GM23248 (cell line): ENCODE measurements at regions not wholly inside any gene's neighbourhood (a gene's known extent, or its start where the extent isn't known, plus 50 kb on each side); places are given as distances from the start of the nearest gene placed in this dataset.

Experiments used
- DNase-seq: peaks from one replicate; pipeline ENCODE4 v3.0.0-alpha.2; 2015
- H2AFZ ChIP-seq: fragments of 200-600 bp; sonication (generic); 2 replicates; pipeline ENCODE4 v1.6.1; 2016; ENCODE audit warnings: antibody characterized with exemption
- H3F3A ChIP-seq: fragments of 200-600 bp; sonication (generic); 2 replicates; pipeline ENCODE4 v1.6.1; 2016; ENCODE audit warnings: mild to moderate bottlenecking, antibody characterized with exemption, mixed run types; ENCODE audit not compliant: insufficient read depth
- H3K27ac ChIP-seq: fragments of 200-600 bp; sonication (generic); 2 replicates; pipeline ENCODE4 v1.5.1; 2016; ENCODE audit warnings: mild to moderate bottlenecking
- H3K27me3 ChIP-seq: fragments of 200-600 bp; sonication (generic); replicated peaks from 2 replicates; pipeline ENCODE4 v1.6.1; 2016; ENCODE audit warnings: mild to moderate bottlenecking; ENCODE audit not compliant: insufficient read depth
- H3K36me3 ChIP-seq: fragments of 200-600 bp; sonication (generic); 2 replicates; pipeline ENCODE4 v1.6.1; 2016; ENCODE audit warnings: low read depth, mild to moderate bottlenecking
- H3K4me1 ChIP-seq: fragments of 200-600 bp; sonication (generic); 2 replicates; pipeline ENCODE4 v1.6.1; 2016; ENCODE audit warnings: mild to moderate bottlenecking; ENCODE audit not compliant: insufficient read depth
- H3K4me2 ChIP-seq: fragments of 200-600 bp; sonication (generic); one replicate; pipeline ENCODE4 v1.6.1; 2016; ENCODE audit warnings: mild to moderate bottlenecking; ENCODE audit not compliant: unreplicated experiment
- H3K4me3 ChIP-seq: fragments of 200-600 bp; sonication (generic); 2 replicates; pipeline ENCODE4 v1.5.1; 2016; ENCODE audit warnings: mild to moderate bottlenecking
- H3K79me2 ChIP-seq: fragments of 200-600 bp; sonication (generic); 2 replicates; pipeline ENCODE4 v1.6.1; 2016; ENCODE audit warnings: mild to moderate bottlenecking; ENCODE audit not compliant: insufficient read depth
- H3K9ac ChIP-seq: fragments of 200-600 bp; sonication (generic); 2 replicates; pipeline ENCODE4 v1.6.1; 2016; ENCODE audit warnings: mild to moderate bottlenecking
- H3K9me2 ChIP-seq: fragments of 200-600 bp; sonication (generic); 2 replicates; pipeline ENCODE4 v1.6.1; 2016; ENCODE audit warnings: mixed run types, mild to moderate bottlenecking, moderate library complexity; ENCODE audit not compliant: insufficient read depth
- H3K9me3 ChIP-seq: fragments of 200-600 bp; sonication (generic); one replicate; pipeline ENCODE4 v1.6.1; 2017; ENCODE audit warnings: low read depth
- H4K20me1 ChIP-seq: fragments of 200-600 bp; sonication (generic); 2 replicates; pipeline ENCODE4 v1.6.0; 2016; ENCODE audit not compliant: insufficient read depth
- EZH2 ChIP-seq: fragments of 200-600 bp; sonication (generic); IDR thresholded peaks from 2 replicates; pipeline ENCODE4 v1.6.1; 2018; ENCODE audit warnings: antibody characterized with exemption, mild to moderate bottlenecking; ENCODE audit not compliant: insufficient read depth, poor library complexity, severe bottlenecking
- EZH2phosphoT487 ChIP-seq: fragments of 200-600 bp; sonication (generic); IDR thresholded peaks from 2 replicates; pipeline ENCODE4 v1.6.1; 2018; ENCODE audit warnings: antibody characterized with exemption, moderate library complexity, mild to moderate bottlenecking, low read depth; ENCODE audit not compliant: insufficient read depth
- WGBS, 2 experiments: methylation state at CpG; one replicate each; pipeline ENCODE4 v1.1.6; 2015 to 2017; ENCODE audit warnings: low lambda C conversion rate in 2 of 2, low coverage in 1 of 2; ENCODE audit errors: missing lambda C conversion rate in 2 of 2; 5-methylcytosine and 5-hydroxymethylcytosine counted together
- in situ Hi-C: fragments of 300-500 bp; cut with MboI; formaldehyde crosslinking; loops from 2 replicates; pipeline ENCODE4 v1.15.0; 2020

GRCh38 chr3:101963902-101964362 is 114.6 kb downstream of the NFKBIZ start:
- peak; percentile 86 for DNase-seq
- in situ Hi-C loops = no loop called here

GRCh38 chr3:101964861-101965260 is 115.5 kb downstream of the NFKBIZ start:
- peak; percentile 21 for DNase-seq
- H2AFZ ChIP-seq = no peak overlapping the region
- TF ChIP-seq EZH2phosphoT487 (no peak), EZH2 (no peak)

More at GRCh38 chr3:101963902-101964362, 114.6 kb downstream of the NFKBIZ start:
- no peaks in the 10 kb centered on the region for H3K9me3 ChIP-seq
- no peak overlapping the region for H3K4me3 ChIP-seq
- H3F3A ChIP-seq = peaks cover 7% of the 10 kb centered on the region; the same call in 1 of the 2 replicates
- TF ChIP-seq EZH2phosphoT487 = no peak
- TF ChIP-seq EZH2 = no peak
- H3K4me1 ChIP-seq = peaks cover 22% of the 10 kb centered on the region
- no peaks in the 10 kb centered on the region for H3K36me3 ChIP-seq
- no peaks in the 10 kb centered on the region for H4K20me1 ChIP-seq
- H3K27me3 ChIP-seq = no peaks in the 10 kb centered on the region
- 0 out of 2 replicates have a peak overlapping the region, but pooled peaks have one; percentile 8 for H2AFZ ChIP-seq
- H3K4me2 ChIP-seq = peak overlapping the region; percentile 57
- no peak overlapping the region for H3K9ac ChIP-seq
- H3K27ac ChIP-seq = peak overlapping the region; percentile 34
- H3K9me2 ChIP-seq = no peaks in the 10 kb centered on the region
- 4 to 8% methylated on average over 3 of the region's 3 CpGs for WGBS, 2 experiments
- no peaks in the 10 kb centered on the region for H3K79me2 ChIP-seq

DNA sequence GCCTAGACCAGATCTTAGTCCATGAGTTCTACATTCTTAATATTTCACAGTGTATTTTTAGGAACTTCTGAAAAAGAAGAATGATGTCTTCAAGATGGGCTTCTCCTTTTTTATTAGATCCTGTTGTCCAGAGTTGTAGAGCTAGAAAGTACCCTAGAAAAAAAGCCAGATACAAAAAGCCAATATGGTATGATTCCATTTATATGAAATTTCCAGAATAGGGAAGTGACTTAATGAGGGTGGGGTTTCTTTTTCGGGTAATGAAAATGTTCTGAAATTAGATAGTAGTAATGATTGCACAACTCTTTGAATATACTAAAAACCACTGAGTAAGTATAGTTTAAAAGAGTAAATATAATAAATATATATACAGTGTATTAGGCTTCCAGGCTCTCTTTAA is 116.9 kb downstream of the NFKBIZ start:
- no peak for DNase-seq
- WGBS, 2 experiments = 27 to 32% methylated on average over 1 of the region's 1 CpG

More at GRCh38 chr3:101964861-101965260, 115.5 kb downstream of the NFKBIZ start:
- no peaks in the 10 kb centered on the region for H3K9me3 ChIP-seq
- no peak overlapping the region for H3K4me2 ChIP-seq
- no peak overlapping the region for H3K4me3 ChIP-seq
- H3K9ac ChIP-seq = no peak overlapping the region
- H3K27ac ChIP-seq = no peak overlapping the region
- no peaks in the 10 kb centered on the region for H3K27me3 ChIP-seq
- H3K79me2 ChIP-seq = no peaks in the 10 kb centered on the region
- in situ Hi-C loops = no loop called here
- H3K9me2 ChIP-seq = no peaks in the 10 kb centered on the region
- H3K36me3 ChIP-seq = no peaks in the 10 kb centered on the region
- peaks cover 7% of the 10 kb centered on the region; the same call in 1 of the 2 replicates for H3F3A ChIP-seq
- H3K4me1 ChIP-seq = peaks cover 22% of the 10 kb centered on the region
- 59 to 60% methylated on average over 4 of the region's 4 CpGs for WGBS, 2 experiments
- no peaks in the 10 kb centered on the region for H4K20me1 ChIP-seq

DNA sequence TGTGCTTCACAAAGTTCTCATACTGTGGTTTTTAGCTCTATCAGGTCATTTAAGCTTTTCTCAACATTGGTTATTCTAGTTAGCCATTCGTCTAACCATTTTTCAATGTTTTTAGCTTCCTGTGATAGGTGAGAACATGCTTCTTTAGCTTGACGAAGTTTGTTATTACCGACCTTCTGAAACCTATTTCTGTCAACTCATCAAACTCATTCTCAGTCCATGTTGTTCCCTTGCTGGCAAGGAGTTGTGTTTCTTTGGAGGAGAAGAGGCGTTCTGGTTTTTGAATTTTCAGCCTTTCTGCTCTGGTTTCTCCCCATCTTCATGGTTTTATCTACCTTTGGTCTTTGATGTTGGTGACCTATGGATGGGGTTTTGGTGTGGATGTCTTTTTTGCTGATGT is 120.9 kb downstream of the NFKBIZ start:
- H3K9me3 ChIP-seq = no peaks in the 10 kb centered on the region
- no peaks in the 10 kb centered on the region for H3K79me2 ChIP-seq
- H3K27ac ChIP-seq = no peak overlapping the region
- no peaks in the 10 kb centered on the region for H3K9me2 ChIP-seq
- H4K20me1 ChIP-seq = no peaks in the 10 kb centered on the region
- H3K4me2 ChIP-seq = no peak overlapping the region
- H3K4me1 ChIP-seq = no peaks in the 10 kb centered on the region
- WGBS, 2 experiments = 85 to 86% methylated on average over 4 of the region's 4 CpGs
- no peak overlapping the region for H3K4me3 ChIP-seq
- no peak for TF ChIP-seq EZH2
- no peaks in the 10 kb centered on the region for H3K27me3 ChIP-seq
- in situ Hi-C loops = no loop called here
- DNase-seq = no peak
- H3K36me3 ChIP-seq = no peaks in the 10 kb centered on the region
- H2AFZ ChIP-seq = no peak overlapping the region
- H3K9ac ChIP-seq = no peak overlapping the region
- H3F3A ChIP-seq = no peaks in the 10 kb centered on the region

More for the DNA sequence above, 116.9 kb downstream of the NFKBIZ start:
- peaks cover 22% of the 10 kb centered on the region for H3K4me1 ChIP-seq
- no peaks in the 10 kb centered on the region for H3K79me2 ChIP-seq
- no peak overlapping the region for H3K4me3 ChIP-seq
- no peaks in the 10 kb centered on the region for H3K27me3 ChIP-seq
- no peaks in the 10 kb centered on the region for H3K36me3 ChIP-seq
- no peak overlapping the region for H3K9ac ChIP-seq
- H4K20me1 ChIP-seq = no peaks in the 10 kb centered on the region
- H3K27ac ChIP-seq = no peak overlapping the region
- TF ChIP-seq EZH2phosphoT487 (no peak), EZH2 (no peak)
- no peaks in the 10 kb centered on the region for H3K9me2 ChIP-seq
- peaks cover 7% of the 10 kb centered on the region; the same call in 1 of the 2 replicates for H3F3A ChIP-seq
- no peak overlapping the region for H2AFZ ChIP-seq
- H3K9me3 ChIP-seq = no peaks in the 10 kb centered on the region
- H3K4me2 ChIP-seq = no peak overlapping the region
- in situ Hi-C loops = no loop called here

DNA sequence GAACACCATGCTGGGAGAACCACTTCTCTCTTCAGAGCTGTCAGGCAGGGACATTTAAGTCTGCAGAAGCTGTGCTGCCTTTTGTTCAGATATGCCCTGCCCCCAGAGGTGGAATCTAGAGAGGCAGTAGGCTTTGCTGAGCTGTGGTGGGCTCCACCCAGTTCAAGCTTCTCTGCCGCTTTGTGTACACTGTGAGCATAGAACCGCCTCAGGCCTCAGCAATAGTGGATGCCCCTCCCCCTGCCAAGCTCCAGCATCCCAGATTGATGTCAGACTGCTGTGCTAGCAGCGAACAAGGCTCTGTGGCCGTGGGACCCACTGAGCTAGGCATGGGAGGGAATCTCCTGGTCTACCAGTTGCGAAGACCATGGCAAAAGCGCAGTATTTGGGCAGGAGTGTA is 121.6 kb downstream of the NFKBIZ start:
- in situ Hi-C loops = no loop called here
- DNase-seq = no peak
- Histone ChIP-seq H3K79me2 (no peaks in the 10 kb centered on the region), H3K9me2 (no peaks in the 10 kb centered on the region), H3K4me3 (no peak overlapping the region), H2AFZ (no peak overlapping the region), H4K20me1 (no peaks in the 10 kb centered on the region), H3K9ac (no peak overlapping the region), H3K4me2 (no peak overlapping the region), H3K27ac (no peak overlapping the region), H3K27me3 (no peaks in the 10 kb centered on the region), H3F3A (no peaks in the 10 kb centered on the region), H3K36me3 (no peaks in the 10 kb centered on the region), H3K4me1 (no peaks in the 10 kb centered on the region), H3K9me3 (no peaks in the 10 kb centered on the region)
- WGBS, 2 experiments = 92 to 94% methylated on average over 6 of the region's 6 CpGs
- TF ChIP-seq EZH2 (no peak), EZH2phosphoT487 (no peak)
